GM18505 (cell line): ENCODE measurements at regions not wholly inside any gene's neighbourhood (a gene's known extent, or its start where the extent isn't known, plus 50 kb on each side); places are given as distances from the start of the nearest gene placed in this dataset.
"Not testable (repeated sequence)": the region's sequence is repeated elsewhere in the genome, so short reads cannot be mapped to it uniquely, and the experiment has no call there.

Experiments
- ATAC-seq: cut with Tn5 transposase; IDR thresholded peaks from one replicate; pipeline ENCODE4 v1.9.1; 2021; ENCODE audit not compliant: unreplicated experiment
- POLR2A ChIP-seq: IDR thresholded peaks from 4 replicates; pipeline ENCODE4 v1.6.1; 2011; ENCODE audit warnings: borderline replicate concordance; ENCODE audit not compliant: insufficient read depth, insufficient read length; ENCODE audit errors: extremely low read depth

DNA sequence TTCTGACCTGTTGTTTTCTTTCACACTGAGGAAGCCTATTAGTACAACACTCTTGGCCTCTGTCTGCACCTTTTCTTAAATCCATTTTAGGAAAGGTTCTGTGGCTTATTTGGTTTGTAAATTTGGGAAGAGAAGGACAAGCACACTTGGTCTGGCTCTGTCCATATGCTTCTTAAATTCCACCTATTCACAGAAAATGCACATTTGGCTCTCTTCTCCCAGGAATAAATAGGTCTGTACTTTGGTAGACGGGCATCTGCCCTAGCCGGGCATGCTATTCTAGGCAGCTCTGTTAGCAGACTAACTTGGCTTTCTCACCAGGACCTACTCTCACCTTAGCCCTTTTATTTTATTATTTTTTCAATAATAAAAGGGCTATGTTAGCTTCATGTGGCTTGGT, 1211.8 kb upstream of the SLC39A10 start:
- no peak for ATAC-seq
- no peak for TF ChIP-seq POLR2A

DNA sequence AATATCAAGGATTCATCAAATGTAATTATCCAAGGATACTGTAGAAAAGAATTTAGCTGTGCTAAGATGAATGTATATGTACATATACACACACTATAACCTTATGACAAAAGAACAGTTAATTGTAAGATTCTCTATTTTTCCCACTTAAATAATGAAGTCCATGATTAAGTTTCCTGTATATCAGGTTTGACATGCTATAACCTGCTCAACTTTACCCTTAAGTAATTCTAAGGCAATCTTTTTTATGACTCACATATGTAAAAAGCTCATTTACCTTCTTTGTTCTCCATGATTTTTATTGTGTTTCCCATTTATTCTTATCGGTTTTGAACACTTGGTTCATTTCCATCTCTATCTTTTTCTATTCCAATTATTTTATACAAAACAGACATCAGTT, 1213.1 kb upstream of the SLC39A10 start:
- no peak for ATAC-seq
- no peak for TF ChIP-seq POLR2A

DNA sequence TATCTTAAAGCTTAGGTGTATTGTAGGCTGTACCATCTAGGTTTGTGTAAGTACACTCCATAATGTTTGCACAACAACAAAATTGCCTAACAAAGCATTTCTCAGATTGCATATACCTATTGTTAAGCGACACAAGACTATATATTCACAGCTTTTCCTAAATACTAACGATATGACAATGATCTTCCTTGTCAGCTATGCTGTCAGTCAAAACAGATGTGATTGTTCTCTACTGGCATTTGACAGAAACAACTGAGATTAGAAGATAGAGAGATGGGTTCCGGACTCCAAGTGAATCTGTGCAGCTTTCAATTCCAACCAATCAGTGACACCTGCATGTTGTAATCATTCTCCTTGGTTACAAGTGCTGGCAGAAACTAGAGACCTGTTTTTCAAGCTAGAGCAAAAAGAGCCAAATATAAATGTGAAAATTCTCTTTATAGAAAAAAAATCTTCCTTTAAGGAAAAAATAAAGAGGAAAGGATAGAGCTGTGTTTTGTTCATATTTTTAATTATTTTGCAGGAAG, 1232.3 kb upstream of the SLC39A10 start:
- no peak for TF ChIP-seq POLR2A
- no peak for ATAC-seq

DNA sequence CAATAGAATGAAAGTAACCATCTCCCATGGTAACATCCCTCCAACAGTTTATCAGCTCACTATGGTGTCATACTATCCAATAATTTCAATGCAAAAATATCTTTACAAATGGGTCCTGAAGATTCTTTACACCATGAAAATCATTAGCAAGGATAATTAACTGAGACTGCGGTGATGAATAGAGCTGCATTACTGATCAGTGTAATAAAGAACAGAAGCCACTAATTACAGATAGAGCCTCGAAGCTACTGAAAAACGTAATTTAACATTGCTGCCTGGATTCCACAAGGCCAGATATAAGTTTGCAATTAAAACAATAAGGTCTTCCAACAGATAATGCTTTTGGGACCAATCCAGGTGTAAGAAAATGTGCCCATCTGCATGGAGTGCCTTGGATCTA, 1245.8 kb upstream of the SLC39A10 start:
- TF ChIP-seq POLR2A, result no peak
- ATAC-seq, result no peak

DNA sequence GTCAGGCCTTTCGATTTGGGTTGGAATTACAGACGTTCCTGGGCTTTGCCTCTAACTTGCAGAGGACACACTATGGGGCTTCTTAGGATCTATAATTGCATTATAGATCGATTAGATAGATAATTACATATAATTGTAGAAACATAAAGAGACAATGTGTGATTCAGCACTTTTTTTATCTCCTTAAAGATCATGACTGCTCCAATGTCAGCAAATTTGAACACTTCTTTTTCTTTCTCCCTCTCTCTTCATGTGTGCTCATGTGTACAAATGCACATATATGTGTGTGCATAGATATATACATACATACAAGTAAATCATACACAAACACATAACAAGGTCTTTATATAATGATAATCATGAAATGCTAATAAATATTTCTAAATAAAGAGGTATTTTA, 1261.2 kb upstream of the SLC39A10 start:
- no peak for ATAC-seq
- no peak for TF ChIP-seq POLR2A

DNA sequence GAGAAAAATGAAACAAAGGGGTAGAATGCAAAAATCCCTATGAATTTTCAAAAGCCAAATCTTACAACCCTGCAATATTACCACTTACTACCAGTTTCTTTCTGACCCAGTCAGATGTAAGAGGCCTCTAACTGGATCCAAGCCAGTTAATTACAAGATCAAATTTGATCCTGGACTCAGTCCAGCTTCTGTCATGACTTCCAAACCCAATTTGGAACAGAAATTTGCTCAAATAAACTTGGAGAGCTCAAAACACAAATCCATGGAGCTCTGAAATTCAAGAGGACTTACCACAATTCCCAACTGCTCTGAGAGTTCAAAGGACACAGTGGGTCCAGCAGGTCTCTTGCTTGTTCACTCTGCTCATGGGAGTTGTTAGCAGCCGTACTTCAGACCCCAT, 1271.7 kb upstream of the SLC39A10 start:
- no peak for TF ChIP-seq POLR2A
- ATAC-seq, result no peak

DNA sequence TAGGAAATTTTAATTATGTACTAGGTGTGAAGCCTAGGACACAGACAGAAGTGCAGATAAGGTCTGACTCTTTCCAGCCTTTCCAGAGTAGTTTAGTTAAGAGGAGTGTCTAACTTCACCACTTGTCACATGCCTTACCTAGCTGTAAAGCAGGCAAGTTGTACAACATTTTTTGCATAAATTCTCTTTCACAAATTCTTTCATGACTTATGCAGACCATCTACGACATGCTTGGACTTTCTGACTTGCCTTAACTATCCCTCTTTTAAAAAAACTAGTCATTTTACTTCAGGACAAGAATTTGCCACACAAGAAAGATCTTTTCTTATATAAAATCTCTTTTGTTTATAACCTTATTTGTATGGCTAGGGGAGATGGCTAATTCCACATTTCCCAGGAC, 1273.6 kb upstream of the SLC39A10 start:
- no peak for ATAC-seq
- no peak for TF ChIP-seq POLR2A

DNA sequence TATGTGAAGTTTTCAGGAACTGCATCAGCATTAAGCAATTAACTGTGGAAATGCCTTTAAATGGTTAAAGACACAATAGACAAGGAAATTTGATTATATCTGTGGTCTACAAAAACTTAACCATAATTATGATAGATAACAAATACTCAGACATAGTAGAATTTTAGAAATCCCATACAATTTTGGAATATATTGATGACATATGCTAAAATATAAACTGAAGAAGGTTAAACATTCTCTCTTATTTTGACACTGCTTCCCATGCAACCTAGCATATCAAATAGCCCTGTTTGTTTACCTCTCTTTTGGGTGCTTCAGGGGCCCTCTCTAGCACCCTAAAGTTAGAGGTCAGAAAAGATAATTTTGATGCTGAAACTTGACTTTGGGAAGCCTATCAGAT, 1274.8 kb upstream of the SLC39A10 start:
- no peak for TF ChIP-seq POLR2A
- ATAC-seq, result no peak

DNA sequence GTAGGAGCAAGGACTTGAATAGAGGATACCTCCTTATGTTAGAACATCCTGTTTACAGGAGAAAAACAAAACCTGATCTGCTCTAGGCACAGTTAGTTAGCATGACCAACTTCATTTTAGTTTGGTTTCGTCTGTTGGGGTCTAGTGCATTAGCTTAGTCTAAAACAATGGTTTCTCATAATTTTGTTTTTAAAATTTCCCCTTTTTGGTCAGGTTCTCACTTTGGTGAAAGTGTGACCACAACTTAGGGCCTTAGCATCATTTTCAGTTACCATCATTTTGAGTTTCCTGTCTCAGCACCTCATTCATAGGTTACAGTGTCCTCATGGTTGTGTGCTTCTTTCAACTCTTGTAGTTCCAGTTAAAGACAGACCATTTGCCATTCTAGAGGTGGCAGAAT, 1277.0 kb upstream of the SLC39A10 start:
- peak; percentile 52 for ATAC-seq
- no peak for TF ChIP-seq POLR2A

DNA sequence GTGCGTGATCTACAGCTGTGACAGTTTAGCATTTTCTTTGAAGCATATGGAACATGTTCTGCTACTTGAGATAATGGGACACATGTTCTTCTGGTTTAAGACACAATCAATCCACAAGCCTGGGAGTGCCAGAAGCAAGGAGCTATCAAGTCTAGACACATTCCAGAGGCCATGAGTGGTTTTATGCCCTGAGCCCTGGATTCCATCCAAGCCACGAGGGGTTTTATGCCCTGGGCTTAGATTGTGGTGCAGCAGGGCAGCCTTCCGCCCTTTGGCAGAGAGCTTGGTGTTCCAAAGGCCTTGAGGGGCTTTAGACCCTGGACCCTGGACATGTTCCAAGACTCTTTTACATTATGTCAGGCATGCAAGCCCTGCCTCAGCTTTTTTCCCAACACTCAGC, 1289.6 kb upstream of the SLC39A10 start:
- not testable (repeated sequence) for ATAC-seq

DNA sequence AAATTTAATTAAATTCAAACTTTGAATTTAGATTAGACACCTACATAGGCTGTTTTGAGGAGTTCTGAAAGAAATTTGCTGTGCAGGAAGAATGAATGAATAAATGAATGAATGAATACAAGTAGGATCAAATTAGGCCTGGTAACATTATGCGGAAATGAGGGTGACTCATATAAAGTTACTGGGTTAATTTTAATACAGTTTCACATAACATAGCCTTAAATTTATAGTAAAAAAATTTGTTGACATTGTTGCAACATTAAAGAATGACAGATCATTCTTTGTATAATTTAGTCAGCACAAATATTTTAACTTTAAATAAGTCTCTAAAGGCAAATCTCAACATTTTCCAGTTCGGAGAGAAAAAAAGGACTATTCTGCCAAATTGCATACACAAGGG, 1293.1 kb upstream of the SLC39A10 start:
- no peak for TF ChIP-seq POLR2A
- no peak for ATAC-seq

DNA sequence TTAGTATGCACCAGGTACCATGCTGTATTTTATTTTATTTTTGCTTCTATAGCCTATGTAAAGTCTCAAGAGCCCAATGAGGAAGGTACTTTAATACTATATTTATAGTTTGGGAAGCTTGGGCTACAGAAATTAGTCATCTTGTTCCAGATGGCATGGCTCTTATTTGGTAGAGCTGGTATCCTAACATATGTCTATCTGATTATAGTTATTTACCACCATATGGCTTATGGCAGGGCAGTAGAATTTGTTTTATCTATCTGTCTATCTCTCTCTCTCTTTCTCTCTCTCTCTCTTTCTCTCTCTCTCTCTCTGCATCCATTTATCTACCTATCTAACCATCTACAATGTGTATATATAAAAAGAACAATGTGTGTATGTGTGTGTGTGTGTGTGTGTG, 1293.7 kb upstream of the SLC39A10 start:
- TF ChIP-seq POLR2A, result no peak
- no peak for ATAC-seq

DNA sequence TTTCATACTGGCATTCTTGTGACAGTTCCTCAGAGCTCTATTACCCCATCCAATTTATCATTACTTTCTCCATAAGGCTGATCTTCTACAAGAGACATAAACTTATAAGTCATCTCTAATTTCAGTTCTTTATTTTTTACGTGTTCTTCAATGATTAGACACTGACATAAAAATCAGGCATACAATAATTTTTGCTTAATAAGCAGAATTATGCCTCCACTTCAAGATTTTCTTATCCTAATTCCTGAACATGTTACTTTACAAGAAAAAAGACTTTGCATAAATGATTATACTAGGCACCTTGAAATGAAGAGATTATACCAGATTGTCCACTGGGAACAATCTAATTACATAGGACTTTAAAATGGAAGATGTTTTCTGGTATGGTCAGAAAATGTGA, 1304.5 kb upstream of the SLC39A10 start:
- no peak for TF ChIP-seq POLR2A
- no peak for ATAC-seq

DNA sequence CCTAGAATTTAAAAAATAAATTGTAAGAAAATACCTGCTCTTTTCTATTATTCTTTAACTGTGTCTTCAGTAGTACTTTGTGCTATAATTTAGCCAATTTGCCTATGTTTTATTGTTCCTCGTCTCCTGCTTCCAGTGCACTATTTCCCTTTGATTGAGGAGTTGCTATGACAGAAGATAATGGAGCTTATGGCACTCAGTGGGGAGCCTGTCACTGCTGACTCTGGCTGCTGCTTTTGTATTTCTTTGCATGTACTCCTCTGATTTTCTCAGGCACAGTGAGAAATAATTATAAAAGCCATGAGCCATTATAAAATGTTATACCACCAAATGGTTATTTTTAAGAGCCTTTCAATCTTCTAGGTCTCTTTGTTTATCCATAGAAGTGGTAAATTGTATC, 1310.8 kb upstream of the SLC39A10 start:
- no peak for ATAC-seq

DNA sequence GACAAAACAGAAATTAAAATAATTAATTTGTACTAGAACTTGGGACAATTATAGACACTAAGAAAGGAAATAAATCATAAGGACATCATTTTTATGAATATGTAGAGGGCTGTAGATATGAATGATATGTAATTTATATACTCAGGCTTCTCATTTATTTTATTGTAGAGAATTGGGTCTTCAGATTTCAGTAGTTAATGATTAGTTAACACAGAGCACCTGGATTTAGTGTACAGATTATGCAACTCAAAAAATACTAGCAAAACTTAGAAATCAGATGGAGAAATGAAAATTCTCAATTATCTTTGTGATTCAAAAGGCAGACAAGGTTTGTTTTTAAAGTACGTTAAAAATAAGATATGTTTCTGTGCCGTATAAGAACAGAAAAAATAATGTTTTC, 1311.7 kb upstream of the SLC39A10 start:
- no peak for ATAC-seq
- no peak for TF ChIP-seq POLR2A

More for the DNA sequence above, 1310.8 kb upstream of the SLC39A10 start:
- no peak for TF ChIP-seq POLR2A

DNA sequence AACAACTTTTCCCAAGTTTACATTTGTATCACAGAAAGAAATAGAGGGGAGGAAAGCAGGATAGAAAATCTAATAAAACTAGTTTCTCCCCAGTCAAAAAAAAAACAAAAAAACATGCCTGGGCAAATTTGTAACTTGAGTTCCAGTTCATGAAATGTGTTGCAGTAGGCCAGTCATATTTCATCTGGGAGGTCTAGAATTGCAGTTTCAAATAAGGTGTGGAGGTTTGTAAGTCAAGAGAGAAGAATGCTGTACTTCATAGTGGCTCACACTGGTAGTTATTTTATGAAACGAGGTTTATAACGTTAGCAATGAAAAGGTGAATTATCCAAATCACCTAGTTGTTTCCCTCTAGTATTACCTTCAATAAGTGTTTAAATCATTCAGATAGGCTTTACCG, 1313.9 kb upstream of the SLC39A10 start:
- no peak for ATAC-seq
- no peak for TF ChIP-seq POLR2A

DNA sequence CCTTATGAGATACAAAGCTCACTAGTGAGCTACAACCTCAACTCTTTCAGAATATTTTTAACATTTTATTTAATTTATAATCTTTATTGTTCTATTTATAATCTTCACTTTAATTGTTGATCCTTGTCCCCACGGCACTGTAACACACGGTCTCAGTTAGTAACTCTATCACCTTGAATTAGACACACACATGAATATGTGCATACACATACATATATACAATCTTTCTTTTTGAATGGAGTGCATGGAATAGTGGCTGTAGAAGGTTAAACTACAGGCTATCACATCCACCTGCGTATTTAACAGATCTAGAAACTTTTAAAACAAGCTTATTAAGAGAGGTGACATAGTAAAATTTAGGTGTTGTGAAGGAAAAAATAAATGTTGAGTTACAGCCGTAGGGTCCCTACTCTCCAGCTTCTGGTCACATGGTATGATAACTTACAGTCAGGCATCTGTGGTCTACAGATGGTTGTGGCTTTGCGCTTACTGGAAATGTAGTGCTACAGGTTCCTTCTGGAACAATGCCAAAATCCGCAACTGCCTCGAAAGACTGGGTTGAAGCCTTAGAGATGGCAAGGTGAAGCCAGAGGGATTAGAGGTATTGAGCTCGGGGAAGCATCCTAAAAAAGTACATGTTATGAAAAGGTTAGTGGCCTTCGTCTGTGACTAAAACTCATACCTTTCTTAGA, 1324.1 kb upstream of the SLC39A10 start:
- ATAC-seq, result no peak
- TF ChIP-seq POLR2A, result no peak
